Cardiac fibroblast (primary cell): ENCODE measurements at regions not wholly inside any gene's neighbourhood (a gene's known extent, or its start where the extent isn't known, plus 50 kb on each side); places are given as distances from the start of the nearest gene placed in this dataset.

Experiments
- DNase-seq, 2 donors: peaks; one replicate each; pipeline versions ENCODE4 v3.0.0 to v3.0.0-alpha.2; 2010; ENCODE audit warnings: low read depth in 2 of 2
- H3K4me3 ChIP-seq, 2 donors: replicated peaks in 1 of 2; 1 replicate in 1 of 2; 2 replicates in 1 of 2; pipeline ENCODE4 v1.5.1; 2011; ENCODE audit warnings: low read depth in 2 of 2, low read length in 2 of 2, mild to moderate bottlenecking in 2 of 2, moderate library complexity in 1 of 2
- CTCF ChIP-seq: IDR thresholded peaks from one replicate; pipeline ENCODE4 v1.5.1; 2011; ENCODE audit warnings: low read depth, mild to moderate bottlenecking, low read length, inconsistent platforms

GRCh38 chr20:39263076-39263475, 300.9 kb downstream of the DHX35 start:
- no peak overlapping the region for H3K4me3 ChIP-seq

GRCh38 chr20:39259808-39260207, 297.7 kb downstream of the DHX35 start:
- TF ChIP-seq CTCF: no peak
- no peak overlapping the region for H3K4me3 ChIP-seq

More at GRCh38 chr20:39263076-39263475, 300.9 kb downstream of the DHX35 start:
- TF ChIP-seq CTCF: no peak
- peak in 1 of 2 donors; percentile 6 for DNase-seq

GRCh38 chr20:39259010-39259803, 297.1 kb downstream of the DHX35 start:
- no peak for TF ChIP-seq CTCF
- DNase-seq: no peak
- H3K4me3 ChIP-seq: no peak overlapping the region

More at GRCh38 chr20:39259808-39260207, 297.7 kb downstream of the DHX35 start:
- no peak for DNase-seq

- H3K4me3 ChIP-seq: no peak overlapping the region
- DNase-seq: no peak
- no peak for TF ChIP-seq CTCF
Observed at GRCh38 chr20:39258253-39258652, 296.1 kb downstream of the DHX35 start.

GRCh38 chr20:39253051-39253755, 291.1 kb downstream of the DHX35 start:
- no peak for DNase-seq
- no peak overlapping the region for H3K4me3 ChIP-seq
- TF ChIP-seq CTCF: no peak

- H3K4me3 ChIP-seq: no peak overlapping the region
- no peak for TF ChIP-seq CTCF
- DNase-seq: no peak
Observed at GRCh38 chr20:39252035-39252434, 289.9 kb downstream of the DHX35 start.
